ENCODE measurements at regions not wholly inside any gene's neighbourhood (a gene's known extent, or its start where the extent isn't known, plus 50 kb on each side); places are given as distances from the start of the nearest gene placed in this dataset.

GRCh38 chr6:50995036-50995435, 176.4 kb downstream of the TFAP2B start:
- no peaks in the 10 kb centered on the region for H3K36me3 ChIP-seq (ENCODE audit: insufficient read depth)

GRCh38 chr6:50998905-50999304, 180.2 kb downstream of the TFAP2B start:
- Histone ChIP-seq H3K27me3 (ENCODE audit: insufficient read depth, low read depth) (no peaks in the 10 kb centered on the region), H3K27ac (no peak overlapping the region), H3K4me1 (ENCODE audit: low read depth, poor library complexity, severe bottlenecking) (no peaks in the 10 kb centered on the region), H3K4me2 (no peak overlapping the region), H2AFZ (ENCODE audit: low read depth) (no peak overlapping the region), H4K20me1 (ENCODE audit: insufficient read depth) (no peaks in the 10 kb centered on the region), H3K79me2 (ENCODE audit: insufficient read depth, low read depth) (no peaks in the 10 kb centered on the region), H3K4me3 (IDR thresholded peaks at IDR 0.05; ENCODE audit: insufficient read depth, low read depth, low read length) (no peak overlapping the region), H3K36me3 (ENCODE audit: insufficient read depth) (no peaks in the 10 kb centered on the region), H3K9ac (no peak overlapping the region)
- no peak for TF ChIP-seq CTCF (conservative IDR thresholded peaks at IDR 0.05; ENCODE audit: low read depth, low read length)

More at GRCh38 chr6:50995036-50995435, 176.4 kb downstream of the TFAP2B start:
- H3K27ac ChIP-seq, result no peak overlapping the region
- no peak overlapping the region for H3K4me3 ChIP-seq (IDR thresholded peaks at IDR 0.05; ENCODE audit: insufficient read depth, low read depth, low read length)
- H3K79me2 ChIP-seq (ENCODE audit: insufficient read depth, low read depth), result no peaks in the 10 kb centered on the region
- H3K9ac ChIP-seq, result no peak overlapping the region
- no peak for TF ChIP-seq CTCF (conservative IDR thresholded peaks at IDR 0.05; ENCODE audit: low read depth, low read length)
- H4K20me1 ChIP-seq (ENCODE audit: insufficient read depth), result no peaks in the 10 kb centered on the region
- H2AFZ ChIP-seq (ENCODE audit: low read depth), result no peak overlapping the region
- no peak overlapping the region for H3K4me2 ChIP-seq
- no peaks in the 10 kb centered on the region for H3K27me3 ChIP-seq (ENCODE audit: insufficient read depth, low read depth)
- no peaks in the 10 kb centered on the region for H3K4me1 ChIP-seq (ENCODE audit: low read depth, poor library complexity, severe bottlenecking)

GRCh38 chr6:51001399-51001798, 182.7 kb downstream of the TFAP2B start:
- Histone ChIP-seq H2AFZ (ENCODE audit: low read depth) (no peak overlapping the region), H3K4me1 (ENCODE audit: low read depth, poor library complexity, severe bottlenecking) (no peaks in the 10 kb centered on the region), H3K4me3 (IDR thresholded peaks at IDR 0.05; ENCODE audit: insufficient read depth, low read depth, low read length) (no peak overlapping the region), H4K20me1 (ENCODE audit: insufficient read depth) (no peaks in the 10 kb centered on the region), H3K27ac (no peak overlapping the region), H3K4me2 (no peak overlapping the region), H3K9ac (no peak overlapping the region), H3K79me2 (ENCODE audit: insufficient read depth, low read depth) (no peaks in the 10 kb centered on the region), H3K27me3 (ENCODE audit: insufficient read depth, low read depth) (no peaks in the 10 kb centered on the region), H3K36me3 (ENCODE audit: insufficient read depth) (no peaks in the 10 kb centered on the region)
- no peak for TF ChIP-seq CTCF (conservative IDR thresholded peaks at IDR 0.05; ENCODE audit: low read depth, low read length)

DNA sequence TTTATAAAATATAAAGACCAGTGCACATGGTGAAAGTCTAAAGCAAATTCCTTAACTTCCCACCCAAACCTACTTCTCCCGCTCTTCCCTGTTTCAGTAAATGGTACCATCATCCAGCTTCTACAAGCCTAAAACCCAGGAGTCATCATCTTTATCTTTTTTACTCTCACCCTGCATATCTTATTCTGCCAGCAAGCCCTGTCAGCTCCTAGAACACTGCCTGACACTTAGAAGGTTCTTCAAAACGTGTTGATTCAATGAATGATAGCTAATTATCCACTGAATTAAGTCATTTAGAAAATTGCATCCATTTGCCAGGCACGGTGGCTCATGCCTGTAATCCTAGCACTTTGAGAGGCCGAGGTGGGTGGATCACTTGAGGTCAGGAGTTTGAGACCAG, 185.7 kb downstream of the TFAP2B start:
- Histone ChIP-seq H3K79me2 (ENCODE audit: insufficient read depth, low read depth) (no peaks in the 10 kb centered on the region), H3K4me3 (IDR thresholded peaks at IDR 0.05; ENCODE audit: insufficient read depth, low read depth, low read length) (no peak overlapping the region), H4K20me1 (ENCODE audit: insufficient read depth) (no peaks in the 10 kb centered on the region), H3K27ac (no peak overlapping the region), H3K27me3 (ENCODE audit: insufficient read depth, low read depth) (no peaks in the 10 kb centered on the region), H2AFZ (ENCODE audit: low read depth) (no peak overlapping the region), H3K4me2 (no peak overlapping the region), H3K9ac (no peak overlapping the region), H3K36me3 (ENCODE audit: insufficient read depth) (no peaks in the 10 kb centered on the region), H3K4me1 (ENCODE audit: low read depth, poor library complexity, severe bottlenecking) (no peaks in the 10 kb centered on the region)
- TF ChIP-seq CTCF (conservative IDR thresholded peaks at IDR 0.05; ENCODE audit: low read depth, low read length), result no peak
